Kidney capillary endothelial cell (primary cell): ENCODE measurements at regions not wholly inside any gene's neighbourhood (a gene's known extent, or its start where the extent isn't known, plus 50 kb on each side); places are given as distances from the start of the nearest gene placed in this dataset.
"Not testable (repeated sequence)": the region's sequence is repeated elsewhere in the genome, so short reads cannot be mapped to it uniquely, and the experiment has no call there.

Experiments
- DNase-seq: peaks from one replicate; pipeline ENCODE4 v3.0.0-alpha.2; 2018; ENCODE audit warnings: low spot score

- no peak for DNase-seq
Observed at GRCh38 chr4:156313497-156313896, 359.8 kb upstream of the CTSO start.

GRCh38 chr4:156312261-156312847 is 358.7 kb upstream of the CTSO start:
- no peak for DNase-seq

GRCh38 chr4:156309031-156309430 is 355.4 kb upstream of the CTSO start:
- no peak for DNase-seq

GRCh38 chr4:156303708-156304107 is 350.0 kb upstream of the CTSO start:
- DNase-seq, result no peak

GRCh38 chr4:156298230-156298629 is 344.6 kb upstream of the CTSO start:
- no peak for DNase-seq

- no peak for DNase-seq
Observed at GRCh38 chr4:156295676-156296195, 342.1 kb upstream of the CTSO start.

- peak; percentile 3 for DNase-seq
Observed at GRCh38 chr4:156294577-156294976, 340.9 kb upstream of the CTSO start.

GRCh38 chr4:156293657-156294297 is 340.1 kb upstream of the CTSO start:
- peak; percentile 56 for DNase-seq

- DNase-seq, result no peak
Observed at GRCh38 chr4:156291317-156291716, 337.7 kb upstream of the CTSO start.

GRCh38 chr4:156290811-156291210 is 337.1 kb upstream of the CTSO start:
- DNase-seq, result no peak

- not testable (repeated sequence) for DNase-seq
Observed at GRCh38 chr4:156290026-156290425, 336.4 kb upstream of the CTSO start.

- DNase-seq, result no peak
Observed at GRCh38 chr4:156280686-156281085, 327.0 kb upstream of the CTSO start.

- no peak for DNase-seq
Observed at GRCh38 chr4:156265407-156265806, 311.7 kb upstream of the CTSO start.

GRCh38 chr4:156261230-156261629 is 307.6 kb upstream of the CTSO start:
- DNase-seq, result no peak

- DNase-seq, result no peak
Observed at GRCh38 chr4:156255230-156256007, 301.8 kb upstream of the CTSO start.

- no peak for DNase-seq
Observed at GRCh38 chr4:156252358-156252921, 298.8 kb upstream of the CTSO start.

- DNase-seq, result no peak
Observed at GRCh38 chr4:156251373-156252065, 297.9 kb upstream of the CTSO start.

- DNase-seq, result no peak
Observed at GRCh38 chr4:156248917-156249316, 295.3 kb upstream of the CTSO start.

- DNase-seq, result peak; percentile 8
Observed at GRCh38 chr4:156247470-156247869, 293.8 kb upstream of the CTSO start.

GRCh38 chr4:156243015-156243414 is 289.3 kb upstream of the CTSO start:
- DNase-seq, result no peak

- no peak for DNase-seq
Observed at GRCh38 chr4:156242390-156242789, 288.7 kb upstream of the CTSO start.

GRCh38 chr4:156241896-156242295 is 288.2 kb upstream of the CTSO start:
- no peak for DNase-seq
